ENCODE measurements at regions not wholly inside any gene's neighbourhood (a gene's known extent, or its start where the extent isn't known, plus 50 kb on each side); places are given as distances from the start of the nearest gene placed in this dataset.

DNA sequence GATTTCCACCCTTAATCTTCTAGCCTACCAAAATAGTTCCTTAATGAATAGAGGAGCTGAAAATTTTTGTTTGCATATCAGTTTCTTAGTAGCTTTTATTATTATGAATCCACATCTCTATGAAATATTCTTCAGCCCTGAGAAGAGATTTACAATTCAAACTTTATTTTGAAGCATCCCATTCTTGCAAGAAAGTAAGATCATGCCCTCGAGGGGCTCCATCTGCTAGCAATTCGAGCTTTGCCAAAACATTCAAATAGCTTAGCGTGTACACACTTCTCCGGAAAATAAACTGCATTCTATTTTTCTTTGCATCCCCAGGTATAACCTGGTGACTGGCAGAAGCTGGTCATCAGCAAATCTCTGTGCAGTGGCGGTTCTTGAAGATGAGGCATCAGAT, 370.7 kb downstream of the MTRR start:
- Mint-ChIP-seq H3K4me3 (ENCODE audit: unreplicated experiment) (no peak overlapping the region), H3K9me3 (ENCODE audit: unreplicated experiment) (no peaks in the 10 kb centered on the region), H3K27me3 (ENCODE audit: insufficient read depth, unreplicated experiment) (peaks cover 8% of the 10 kb centered on the region), H3K36me3 (ENCODE audit: insufficient read depth, unreplicated experiment) (no peaks in the 10 kb centered on the region), H3K4me1 (ENCODE audit: low read depth, unreplicated experiment) (no peaks in the 10 kb centered on the region), H3K27ac (ENCODE audit: unreplicated experiment) (no peak overlapping the region)
- Histone ChIP-seq H3K27me3 (replicated peaks; ENCODE audit: control insufficient read depth, insufficient read depth, low read length) (no peaks in the 10 kb centered on the region), H3K4me3 (ENCODE audit: low read depth, low read length) (no peak overlapping the region), H3K4me1 (no peaks in the 10 kb centered on the region), H3K36me3 (ENCODE audit: control insufficient read depth, insufficient read depth, low read length) (no peaks in the 10 kb centered on the region), H3K9me3 (no peaks in the 10 kb centered on the region)
- ChIA-PET POLR2A (no interaction called here), CTCF (no interaction called here)
- no TSS peak for BruUV-seq (replicated peaks)
- TF ChIP-seq, protein P1, sequence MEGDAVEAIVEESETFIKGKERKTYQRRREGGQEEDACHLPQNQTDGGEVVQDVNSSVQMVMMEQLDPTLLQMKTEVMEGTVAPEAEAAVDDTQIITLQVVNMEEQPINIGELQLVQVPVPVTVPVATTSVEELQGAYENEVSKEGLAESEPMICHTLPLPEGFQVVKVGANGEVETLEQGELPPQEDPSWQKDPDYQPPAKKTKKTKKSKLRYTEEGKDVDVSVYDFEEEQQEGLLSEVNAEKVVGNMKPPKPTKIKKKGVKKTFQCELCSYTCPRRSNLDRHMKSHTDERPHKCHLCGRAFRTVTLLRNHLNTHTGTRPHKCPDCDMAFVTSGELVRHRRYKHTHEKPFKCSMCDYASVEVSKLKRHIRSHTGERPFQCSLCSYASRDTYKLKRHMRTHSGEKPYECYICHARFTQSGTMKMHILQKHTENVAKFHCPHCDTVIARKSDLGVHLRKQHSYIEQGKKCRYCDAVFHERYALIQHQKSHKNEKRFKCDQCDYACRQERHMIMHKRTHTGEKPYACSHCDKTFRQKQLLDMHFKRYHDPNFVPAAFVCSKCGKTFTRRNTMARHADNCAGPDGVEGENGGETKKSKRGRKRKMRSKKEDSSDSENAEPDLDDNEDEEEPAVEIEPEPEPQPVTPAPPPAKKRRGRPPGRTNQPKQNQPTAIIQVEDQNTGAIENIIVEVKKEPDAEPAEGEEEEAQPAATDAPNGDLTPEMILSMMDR (IDR thresholded peaks at IDR 0.05; ENCODE audit: insufficient read depth in 1 of 2, low read depth in 1 of 2, low read length in 1 of 2, severe bottlenecking in 1 of 2, unreplicated experiment in 1 of 2) = no peak
- intact Hi-C loops (cut with micrococcal nuclease; ENCODE audit: unreplicated experiment) = no loop called here
- DNase-seq = no peak

DNA sequence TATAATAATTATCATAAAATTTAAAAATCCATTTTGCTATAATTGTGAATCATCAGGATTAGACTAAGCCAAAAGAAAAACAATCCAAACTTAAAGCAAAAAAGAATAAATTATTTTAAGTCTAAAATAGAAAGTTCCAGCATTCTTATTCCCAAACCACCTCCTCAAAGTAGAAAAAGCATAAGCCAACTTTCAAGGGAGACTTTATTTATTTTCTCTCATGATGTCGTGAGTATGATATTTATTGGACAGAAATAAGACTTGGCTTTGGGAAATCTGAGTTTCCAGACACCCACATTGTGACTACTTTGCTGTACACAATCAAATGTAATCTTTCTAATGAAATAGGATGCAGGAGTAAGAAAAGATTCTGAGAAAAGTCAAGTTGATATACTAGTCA, 372.1 kb downstream of the MTRR start:
- Histone ChIP-seq H3K9me3 (no peaks in the 10 kb centered on the region), H3K4me1 (no peaks in the 10 kb centered on the region), H3K27me3 (replicated peaks; ENCODE audit: control insufficient read depth, insufficient read depth, low read length) (no peaks in the 10 kb centered on the region), H3K4me3 (ENCODE audit: low read depth, low read length) (no peak overlapping the region), H3K36me3 (ENCODE audit: control insufficient read depth, insufficient read depth, low read length) (no peaks in the 10 kb centered on the region)
- DNase-seq = no peak
- TF ChIP-seq, protein P1 (IDR thresholded peaks at IDR 0.05; ENCODE audit: insufficient read depth in 1 of 2, low read depth in 1 of 2, low read length in 1 of 2, severe bottlenecking in 1 of 2, unreplicated experiment in 1 of 2) = no peak
- Mint-ChIP-seq H3K27me3 (ENCODE audit: insufficient read depth, unreplicated experiment) (peaks cover 8% of the 10 kb centered on the region), H3K27ac (ENCODE audit: unreplicated experiment) (no peak overlapping the region), H3K4me3 (ENCODE audit: unreplicated experiment) (no peak overlapping the region), H3K4me1 (ENCODE audit: low read depth, unreplicated experiment) (no peaks in the 10 kb centered on the region), H3K9me3 (ENCODE audit: unreplicated experiment) (no peaks in the 10 kb centered on the region), H3K36me3 (ENCODE audit: insufficient read depth, unreplicated experiment) (no peaks in the 10 kb centered on the region)
- intact Hi-C loops (cut with micrococcal nuclease; ENCODE audit: unreplicated experiment) = no loop called here
- BruUV-seq (replicated peaks) = no TSS peak
- ChIA-PET CTCF (no interaction called here), POLR2A (no interaction called here)

DNA sequence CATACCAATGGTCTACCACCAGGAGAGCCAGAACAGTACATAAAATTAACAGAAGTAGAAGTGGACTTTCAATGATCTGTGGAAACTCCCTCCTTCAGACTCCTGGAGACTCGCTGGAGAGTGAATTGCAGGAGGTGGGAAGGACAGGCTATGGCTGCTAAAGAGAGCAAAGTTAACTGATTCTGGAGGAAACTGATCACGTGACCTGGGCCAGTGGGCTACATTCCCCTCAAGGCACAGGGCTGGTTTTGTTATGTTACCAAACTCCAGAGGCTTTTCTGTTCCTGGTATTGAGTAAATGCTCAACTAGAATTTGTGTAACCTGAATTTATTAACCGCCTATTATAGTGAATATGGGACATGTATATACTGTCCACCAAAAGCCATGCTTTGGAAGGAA, 372.6 kb downstream of the MTRR start:
- Histone ChIP-seq H3K9me3 (no peaks in the 10 kb centered on the region), H3K4me1 (no peaks in the 10 kb centered on the region), H3K36me3 (ENCODE audit: control insufficient read depth, insufficient read depth, low read length) (no peaks in the 10 kb centered on the region), H3K4me3 (ENCODE audit: low read depth, low read length) (no peak overlapping the region), H3K27me3 (replicated peaks; ENCODE audit: control insufficient read depth, insufficient read depth, low read length) (no peaks in the 10 kb centered on the region)
- H3K27ac Mint-ChIP-seq (ENCODE audit: unreplicated experiment) = no peak overlapping the region
- H3K27me3 Mint-ChIP-seq (ENCODE audit: insufficient read depth, unreplicated experiment) = peaks cover 8% of the 10 kb centered on the region
- no peaks in the 10 kb centered on the region for H3K4me1 Mint-ChIP-seq (ENCODE audit: low read depth, unreplicated experiment)
- no TSS peak for BruUV-seq (replicated peaks)
- TF ChIP-seq, protein P1 (IDR thresholded peaks at IDR 0.05; ENCODE audit: insufficient read depth in 1 of 2, low read depth in 1 of 2, low read length in 1 of 2, severe bottlenecking in 1 of 2, unreplicated experiment in 1 of 2) = no peak
- no peak overlapping the region for H3K4me3 Mint-ChIP-seq (ENCODE audit: unreplicated experiment)
- ChIA-PET CTCF (no interaction called here), POLR2A (no interaction called here)
- no peaks in the 10 kb centered on the region for H3K36me3 Mint-ChIP-seq (ENCODE audit: insufficient read depth, unreplicated experiment)
- DNase-seq = no peak
- intact Hi-C loops (cut with micrococcal nuclease; ENCODE audit: unreplicated experiment) = no loop called here
- no peaks in the 10 kb centered on the region for H3K9me3 Mint-ChIP-seq (ENCODE audit: unreplicated experiment)

Measured in Caco-2 (cell line).